HL-60/S4 (cell line): ENCODE measurements at regions not wholly inside any gene's neighbourhood (a gene's known extent, or its start where the extent isn't known, plus 50 kb on each side); places are given as distances from the start of the nearest gene placed in this dataset.
"Not testable (repeated sequence)": the region's sequence is repeated elsewhere in the genome, so short reads cannot be mapped to it uniquely, and the experiment has no call there.

Experiments used
- in situ Hi-C: fragments of 300-500 bp; cut with MboI; formaldehyde crosslinking; loops from 2 replicates; pipeline ENCODE4 v1.14.3; 2022; ENCODE audit warnings: low sequenced_read_pairs

DNA sequence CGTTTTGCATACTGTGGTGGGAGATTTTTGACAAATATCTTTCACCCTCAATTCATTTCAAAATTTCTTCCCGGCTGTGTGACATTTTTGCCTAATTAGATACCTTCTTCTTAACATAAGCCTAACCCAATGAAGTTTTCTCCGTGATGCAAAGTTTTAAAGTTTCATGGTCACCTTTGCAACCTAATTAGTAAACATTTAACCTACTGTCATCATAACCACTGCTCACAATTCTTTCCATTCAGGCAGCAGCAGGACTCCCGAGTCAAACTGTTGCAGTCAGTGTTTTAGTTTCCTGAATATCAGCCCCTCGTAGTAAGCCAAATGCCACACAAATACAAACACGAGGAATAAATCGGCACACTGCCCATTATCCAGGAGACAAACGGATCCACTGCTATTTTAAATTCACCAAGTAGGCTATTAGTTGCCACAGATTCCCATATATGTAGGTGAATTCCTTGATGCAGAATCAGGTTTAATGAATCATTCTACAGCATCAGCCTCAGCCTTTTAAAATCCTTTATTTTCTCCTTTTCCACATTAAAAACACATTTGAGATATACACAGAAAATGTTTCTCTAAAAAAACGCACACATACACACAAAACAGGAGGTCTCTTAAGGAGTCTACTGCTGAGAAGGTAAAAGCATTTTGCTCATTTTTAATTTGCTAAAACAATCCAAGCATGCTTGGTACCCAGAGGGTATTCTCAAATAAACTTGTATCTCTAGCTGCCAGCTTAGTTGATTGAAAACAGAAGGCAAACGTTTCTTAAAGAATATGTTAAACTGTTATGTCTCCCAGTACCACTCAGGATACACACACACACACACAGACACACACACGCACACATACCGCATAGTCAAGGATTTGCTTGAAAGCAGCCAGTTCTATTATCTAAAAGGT, 106.5 kb upstream of the KCTD1 start:
- in situ Hi-C loops = no loop called here

DNA sequence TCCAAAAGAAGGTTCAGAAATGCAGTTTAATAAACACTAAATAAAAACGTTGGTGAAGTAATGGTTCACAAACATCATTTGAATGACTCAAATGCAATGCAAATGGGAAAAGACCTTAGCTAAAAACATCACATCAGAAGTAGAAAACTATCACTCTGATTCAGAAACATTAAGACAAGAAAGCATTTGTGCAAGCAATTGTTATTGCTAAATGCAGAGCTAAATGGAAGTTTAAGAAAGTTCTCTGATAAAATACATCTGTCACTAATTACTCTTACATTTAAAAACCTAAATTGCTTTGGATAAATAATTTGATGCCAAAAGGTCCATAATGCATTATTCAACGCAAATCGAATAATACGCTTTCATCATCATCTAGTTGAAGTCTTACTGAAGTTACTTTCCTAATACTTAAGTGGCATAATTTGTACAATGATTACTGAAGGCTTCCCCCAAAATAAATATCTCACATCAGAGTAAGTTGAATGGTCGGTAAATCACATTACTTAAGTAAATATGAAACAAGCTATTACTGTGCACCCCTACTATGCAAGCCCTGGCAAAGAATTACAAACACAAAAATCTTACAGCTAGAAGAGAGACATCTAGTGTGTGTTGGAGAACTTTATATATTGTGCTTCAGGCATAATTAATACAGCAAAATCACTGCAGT, 105.7 kb upstream of the KCTD1 start:
- in situ Hi-C loops = no loop called here

DNA sequence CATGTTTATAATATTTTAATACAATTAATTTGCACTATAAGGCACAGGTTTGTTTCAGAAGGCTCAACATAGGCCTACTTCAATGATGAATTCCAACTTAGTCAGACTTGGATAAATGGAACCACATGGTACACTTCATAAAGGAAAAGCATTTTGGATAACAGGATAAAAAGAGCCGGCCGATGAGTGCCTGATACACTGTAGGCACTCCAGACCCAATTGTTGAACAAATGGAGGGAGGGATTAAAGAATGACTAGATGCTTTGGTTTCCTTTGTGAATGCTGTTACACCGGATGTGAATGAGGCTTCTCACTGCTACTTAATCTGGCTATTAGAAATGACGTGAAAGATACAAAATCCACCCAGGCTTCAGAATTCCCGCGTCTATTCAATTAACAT, 104.1 kb upstream of the KCTD1 start:
- in situ Hi-C loops = no loop called here

DNA sequence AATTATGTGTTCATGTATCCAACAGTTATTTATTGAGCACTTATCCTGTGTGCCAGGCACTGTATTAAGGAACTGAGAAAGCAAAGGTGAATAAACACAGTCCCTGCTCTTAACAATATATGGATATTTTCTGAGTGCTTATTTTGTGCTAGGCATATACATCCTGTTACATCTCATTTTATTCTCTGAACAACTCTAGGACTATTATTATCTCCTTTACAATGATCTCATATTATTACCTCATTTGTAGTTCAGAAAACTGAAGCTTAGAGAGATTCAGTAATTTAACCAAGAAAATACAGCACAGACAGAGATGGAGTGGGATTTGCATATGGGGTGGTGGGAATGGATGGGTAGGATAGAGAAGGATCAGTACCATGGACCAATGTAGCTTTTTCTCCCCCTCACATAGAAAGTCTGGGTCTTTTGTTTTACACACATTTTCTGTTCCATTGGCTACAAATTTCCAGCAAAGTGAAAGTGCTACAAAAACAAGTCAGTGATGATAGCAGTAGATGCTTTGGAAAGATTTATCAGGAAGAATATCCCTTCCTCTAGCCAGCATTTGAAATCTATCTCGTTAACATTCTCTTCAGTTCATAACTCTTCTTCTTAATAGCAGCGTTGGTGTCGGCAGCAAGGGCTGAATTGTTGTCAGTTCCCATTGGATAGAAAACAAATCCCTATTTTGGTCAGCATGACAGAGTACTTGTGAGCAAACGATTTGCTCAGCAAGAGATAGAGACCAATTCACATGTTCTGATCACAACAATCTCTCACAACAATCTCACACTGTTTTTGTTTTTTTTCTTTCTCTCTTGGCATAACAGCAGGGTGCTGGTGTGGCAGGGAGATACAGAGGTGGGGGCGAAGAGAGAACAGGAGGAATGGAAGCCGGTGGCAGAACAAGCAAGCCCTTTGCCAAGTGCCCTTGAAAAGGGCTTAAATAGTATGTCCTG, 102.2 kb upstream of the KCTD1 start:
- in situ Hi-C loops = no loop called here

DNA sequence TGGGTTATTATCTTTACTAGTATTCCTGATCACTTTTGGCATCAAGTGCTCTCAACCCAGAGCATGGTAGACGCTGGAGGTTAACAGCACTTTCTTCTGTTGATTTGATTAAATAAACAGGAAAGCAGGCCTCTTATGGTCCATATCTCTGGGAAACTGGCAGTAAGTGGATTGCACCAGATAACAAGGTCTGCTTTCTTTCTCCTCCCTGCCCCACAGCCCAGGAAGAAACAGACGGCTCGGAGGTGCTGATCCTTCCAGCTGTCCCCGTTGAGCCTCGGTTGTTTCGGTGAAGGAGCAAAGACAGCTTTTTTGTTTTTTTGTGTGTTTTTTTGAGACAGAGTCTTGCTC, 100.8 kb upstream of the KCTD1 start:
- in situ Hi-C loops = no loop called here

DNA sequence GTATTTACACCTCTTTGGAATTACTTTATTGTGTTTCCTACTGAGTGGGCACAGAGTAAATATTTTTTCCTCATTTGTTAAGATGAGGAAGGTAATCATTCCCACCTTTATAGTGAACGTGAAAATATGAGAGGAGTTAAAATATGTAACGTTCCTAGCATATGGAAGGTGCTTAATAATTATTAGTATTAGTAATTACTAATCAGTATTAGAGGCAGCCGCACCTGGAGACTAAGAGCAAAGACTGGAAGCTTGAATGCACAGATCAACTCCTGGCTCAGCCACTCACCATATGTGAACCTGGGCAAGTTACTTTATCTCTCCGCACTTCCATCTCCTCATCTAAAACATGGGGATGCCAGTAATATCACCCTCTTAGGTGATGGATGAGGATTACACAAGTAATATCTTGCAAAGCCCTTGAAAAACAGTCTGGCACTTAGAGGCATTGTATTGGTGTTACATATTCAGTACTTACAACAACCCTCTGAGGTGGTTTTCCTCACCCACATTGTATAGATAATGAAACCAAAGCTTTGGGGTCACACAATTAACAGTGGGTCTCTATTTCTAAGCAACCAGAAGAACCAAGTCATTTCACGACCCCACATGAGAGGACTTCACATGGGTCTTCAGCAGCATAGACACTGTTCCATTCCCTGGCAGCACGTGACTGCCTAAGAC, 100.3 kb upstream of the KCTD1 start:
- in situ Hi-C loops = no loop called here

DNA sequence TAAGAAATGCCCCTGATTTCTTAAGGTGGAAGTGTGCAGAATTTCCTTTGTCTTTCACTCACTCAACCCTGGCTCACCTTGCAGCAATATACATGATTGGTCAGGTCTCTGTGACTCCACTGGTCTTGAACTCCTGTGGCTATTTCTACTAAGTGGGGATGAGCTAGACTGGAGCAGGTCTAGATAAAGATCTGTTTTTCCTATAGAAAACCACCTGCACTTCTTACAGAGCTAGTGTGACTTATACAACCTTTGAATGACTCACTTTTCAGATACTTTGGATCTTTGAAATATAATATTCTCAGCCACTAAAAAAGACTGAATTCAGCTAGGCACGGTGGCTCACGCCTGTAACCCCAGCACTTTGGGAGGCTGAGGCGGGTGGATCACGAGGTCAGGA, 98.5 kb upstream of the KCTD1 start:
- in situ Hi-C loops = no loop called here

DNA sequence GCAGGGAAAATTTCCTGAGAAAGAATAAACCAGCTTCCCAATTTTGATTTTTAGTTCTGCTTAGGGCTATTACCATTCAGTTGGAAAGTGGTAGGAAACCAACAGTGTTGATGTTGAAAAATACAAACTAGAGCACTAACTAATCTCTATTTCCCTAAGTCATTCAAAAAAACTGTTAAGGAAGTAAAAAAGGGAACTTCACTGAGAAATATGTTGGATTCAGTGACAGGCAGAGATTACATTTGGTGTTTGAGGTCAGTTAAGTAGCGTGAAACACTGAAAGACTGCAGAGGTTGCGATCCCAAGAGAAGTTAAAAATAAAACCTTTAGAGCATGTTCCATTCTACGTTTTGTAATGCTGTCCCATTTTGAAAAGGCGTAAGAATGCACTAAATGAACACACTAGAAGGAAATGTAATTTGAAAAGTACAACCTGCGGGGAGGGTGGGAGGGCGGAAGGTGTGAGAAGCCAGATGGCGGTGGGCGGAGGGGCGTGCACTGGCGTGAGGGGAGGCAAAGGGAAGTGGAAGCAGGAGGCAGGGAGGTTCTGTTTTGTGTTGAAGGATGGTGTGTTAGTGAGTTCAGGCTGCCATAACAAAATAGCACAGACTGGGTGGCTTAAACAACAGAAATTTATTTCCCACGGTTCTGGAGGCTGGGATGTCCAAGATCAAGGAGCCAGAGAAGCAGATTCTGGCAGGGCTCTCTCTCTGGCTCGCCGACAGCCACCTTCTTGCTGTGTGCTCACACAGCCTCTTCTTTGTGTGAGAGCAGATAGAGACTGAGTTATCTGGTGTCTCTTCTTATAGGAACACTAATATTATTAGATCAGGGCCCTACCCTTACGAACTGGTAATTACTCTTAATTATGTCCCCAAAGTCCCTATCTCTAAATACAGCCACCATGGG, 94.3 kb upstream of the KCTD1 start:
- in situ Hi-C loops = no loop called here

DNA sequence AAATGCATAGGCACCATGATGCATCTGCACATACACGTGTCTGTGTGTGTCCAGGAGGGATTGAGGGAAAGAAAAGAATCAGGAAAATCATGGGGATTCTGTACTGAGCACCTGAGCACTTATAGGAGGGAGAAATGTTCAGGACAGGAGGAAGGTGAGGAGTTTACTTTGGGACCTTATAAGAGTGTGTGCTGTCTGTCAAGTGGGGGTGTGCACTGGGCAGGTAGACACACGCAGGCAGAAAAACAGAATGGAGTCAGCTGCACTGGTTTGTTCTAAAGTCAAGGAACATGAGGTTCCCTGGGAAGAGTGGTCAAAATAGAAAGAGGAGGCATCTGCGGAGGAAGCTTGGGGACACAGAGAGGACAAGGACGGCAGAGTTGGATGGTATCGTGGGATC, 92.2 kb upstream of the KCTD1 start:
- in situ Hi-C loops = no loop called here

DNA sequence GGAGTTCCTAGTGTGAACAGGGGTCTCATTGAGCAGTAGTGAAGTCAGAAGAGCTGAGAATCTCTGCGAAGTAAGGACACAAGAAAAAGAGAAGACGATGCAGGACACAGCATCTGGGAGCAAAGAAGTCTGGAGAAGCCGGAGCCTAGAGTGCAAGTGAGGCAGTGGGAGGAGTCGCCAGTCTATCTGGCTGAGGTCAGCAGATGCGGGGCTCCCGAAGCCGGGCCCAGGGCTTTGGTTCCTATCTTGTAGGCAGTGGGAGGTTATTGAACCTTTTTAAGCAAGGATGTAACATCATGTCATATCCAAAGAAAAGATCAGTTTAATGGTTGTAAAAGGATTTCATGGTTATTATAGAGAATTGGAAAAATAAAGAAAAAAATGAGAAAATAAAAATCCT, 90.8 kb upstream of the KCTD1 start:
- in situ Hi-C loops = no loop called here

DNA sequence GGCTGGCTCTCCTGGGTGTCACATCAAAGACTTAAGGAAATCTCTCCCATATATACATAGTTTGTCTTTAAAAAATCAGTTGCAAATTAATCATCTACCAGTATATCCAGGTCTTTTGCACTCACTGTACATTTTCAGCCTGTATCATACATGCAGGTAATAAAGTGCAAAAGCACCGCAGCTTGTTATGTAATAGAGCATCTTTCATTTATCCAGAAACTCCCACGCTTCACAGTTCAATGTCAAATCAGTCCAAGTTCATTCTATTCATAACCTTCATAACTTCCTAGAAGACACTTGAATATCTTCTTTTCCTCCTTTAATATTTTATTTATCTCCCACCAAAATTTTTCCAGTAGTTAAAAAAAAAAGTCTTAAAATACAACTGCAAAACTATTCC, 89.6 kb upstream of the KCTD1 start:
- in situ Hi-C loops = no loop called here

DNA sequence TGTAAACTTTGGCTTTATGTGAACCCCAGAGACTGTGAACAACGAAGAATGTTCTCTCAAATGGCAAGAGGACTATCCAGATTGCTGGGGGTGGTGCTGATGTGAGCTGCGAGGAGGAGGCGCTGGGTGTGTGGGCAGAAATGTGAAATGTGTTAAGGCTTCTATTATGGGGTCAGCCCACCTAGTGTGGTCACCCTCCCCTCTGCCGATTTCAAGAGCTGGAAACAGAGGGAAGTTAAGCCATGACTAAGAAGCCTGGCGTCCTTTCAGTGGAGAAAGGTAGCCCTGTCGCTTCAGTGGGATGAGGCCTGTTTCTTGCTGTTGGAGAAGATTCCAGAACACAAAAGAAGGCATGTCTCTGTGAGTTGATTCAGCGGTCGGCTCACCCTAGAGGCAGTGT, 89.0 kb upstream of the KCTD1 start:
- in situ Hi-C loops = no loop called here

DNA sequence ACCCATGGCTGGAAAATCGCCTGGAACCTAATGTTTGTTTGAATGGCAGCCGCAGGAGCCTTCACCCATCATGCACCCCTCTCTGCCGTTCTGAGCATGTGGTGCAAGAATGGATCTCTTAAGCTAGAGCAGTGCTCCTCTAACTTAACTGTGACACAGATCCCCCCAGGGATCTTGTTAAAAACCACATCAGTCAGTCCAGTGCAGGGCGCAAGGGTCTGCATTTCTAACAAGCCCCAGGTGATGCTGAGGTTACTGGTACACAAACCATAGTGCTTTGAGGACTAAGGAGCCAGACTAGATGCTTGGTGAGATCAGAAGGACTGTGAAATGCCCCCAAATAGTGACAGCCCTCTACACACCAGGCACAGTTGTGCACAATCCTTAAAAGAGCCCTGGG, 87.1 kb upstream of the KCTD1 start:
- in situ Hi-C loops = no loop called here

DNA sequence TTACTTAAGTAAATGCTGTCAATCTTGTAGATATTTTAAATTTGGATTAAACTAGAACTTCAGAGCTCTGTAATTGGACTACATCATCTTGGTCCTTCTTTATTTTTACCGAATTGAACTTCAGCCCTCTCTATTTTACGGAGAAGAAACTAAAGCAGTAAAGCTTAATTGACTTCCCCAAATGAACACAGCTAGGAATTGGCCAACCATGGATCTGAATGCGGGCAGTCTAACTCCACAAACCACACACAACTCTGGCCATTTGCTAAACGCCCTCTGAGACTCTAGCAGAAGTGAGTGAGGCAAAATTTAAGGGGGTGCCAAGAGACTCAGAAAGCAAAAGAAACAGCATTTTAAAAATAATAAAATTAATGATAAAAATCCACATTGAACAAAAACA, 86.3 kb upstream of the KCTD1 start:
- in situ Hi-C loops = no loop called here

DNA sequence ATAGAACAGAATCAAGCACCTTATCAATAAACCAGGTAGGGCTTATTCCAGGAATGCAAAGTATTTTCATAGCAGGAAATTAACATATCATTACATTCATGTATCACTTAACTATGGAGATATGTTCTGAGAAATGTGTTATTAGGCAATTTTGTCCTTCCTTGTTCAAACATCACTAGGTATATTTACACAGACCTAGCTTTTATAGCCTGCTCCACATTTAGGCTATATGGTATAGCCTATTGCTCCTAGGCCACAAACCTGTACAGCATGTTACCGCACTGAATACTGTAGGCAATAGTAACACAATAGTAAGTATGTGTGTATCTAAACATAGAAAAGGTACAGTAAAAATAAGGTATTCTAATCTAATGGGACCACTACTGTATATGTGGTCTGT, 82.8 kb upstream of the KCTD1 start:
- in situ Hi-C loops = no loop called here

DNA sequence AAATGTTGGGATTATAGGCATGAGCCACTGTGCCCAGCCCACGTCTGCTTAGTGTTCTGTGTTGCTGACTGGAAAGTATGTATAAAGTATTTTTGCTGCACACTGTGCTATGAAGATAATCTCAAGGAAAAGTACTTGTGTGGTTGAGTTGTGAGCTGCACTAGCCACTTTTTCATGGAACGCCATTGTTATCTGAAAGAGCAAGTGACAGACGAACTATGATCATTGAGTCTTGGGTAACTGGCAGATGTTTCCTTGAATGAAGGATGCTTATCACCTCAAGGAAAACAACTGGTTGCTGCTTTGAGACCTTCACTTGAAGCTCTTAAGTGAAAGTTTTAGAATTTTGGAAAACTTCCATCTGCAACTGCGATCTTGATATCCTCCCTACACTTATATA, 82.2 kb upstream of the KCTD1 start:
- in situ Hi-C loops = no loop called here

DNA sequence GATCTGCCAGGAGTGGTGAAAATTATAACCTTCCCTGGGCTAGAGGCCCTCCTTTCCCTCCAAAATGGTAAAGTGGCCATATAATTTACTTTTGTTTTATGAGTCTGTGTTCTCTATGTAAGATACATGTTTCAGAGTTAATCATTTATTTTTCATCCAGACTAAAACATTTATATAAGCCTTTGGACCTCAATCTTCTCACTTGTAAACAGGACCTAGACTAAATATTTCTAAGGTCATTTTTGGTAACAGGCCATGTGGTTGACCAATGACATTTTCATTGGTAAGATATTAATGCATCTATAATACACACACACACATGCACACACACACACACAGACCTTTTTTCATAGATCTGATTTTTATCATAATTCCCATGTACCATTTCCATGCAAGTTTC, 79.7 kb upstream of the KCTD1 start:
- in situ Hi-C loops = no loop called here

DNA sequence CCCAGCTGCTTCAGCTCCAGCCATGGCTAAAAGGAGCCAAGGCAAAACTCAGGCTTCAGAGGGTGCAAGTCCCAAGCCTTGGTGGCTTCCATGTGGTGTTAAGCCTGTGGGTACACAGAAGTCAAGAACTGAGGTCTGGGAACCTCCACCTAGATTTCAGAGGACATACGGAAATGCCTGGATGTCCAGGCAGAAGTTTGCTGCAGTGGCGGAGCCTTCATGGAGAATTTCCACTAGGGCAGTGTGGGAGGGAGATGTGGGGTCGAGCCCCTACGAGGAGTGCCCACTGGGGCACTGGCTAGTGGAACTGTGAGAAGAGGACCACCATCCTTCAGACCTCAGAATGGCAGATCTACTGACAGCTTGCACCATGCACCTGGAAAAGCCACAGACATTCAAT, 76.1 kb upstream of the KCTD1 start:
- in situ Hi-C loops = no loop called here

DNA sequence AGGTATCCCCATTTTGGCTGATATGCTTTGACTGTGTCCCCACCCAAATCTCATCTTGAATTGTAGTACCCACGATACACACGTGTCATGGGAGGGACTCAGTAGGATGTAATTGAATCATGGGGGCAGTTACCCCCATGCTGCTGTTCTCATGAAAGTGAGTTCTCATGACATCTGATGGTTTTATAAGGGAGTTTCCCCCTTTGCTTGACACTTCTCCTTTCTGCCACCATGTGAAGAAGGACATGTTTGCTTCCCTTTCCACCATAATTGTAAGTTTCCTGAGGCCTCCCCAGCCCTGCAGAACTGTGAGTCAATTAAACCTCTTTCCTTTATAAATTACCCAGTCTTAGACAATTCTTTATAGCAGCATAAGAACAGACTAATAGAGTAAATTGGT, 75.0 kb upstream of the KCTD1 start:
- in situ Hi-C loops = not testable (repeated sequence)
